HG02623 (cell line): ENCODE measurements at regions not wholly inside any gene's neighbourhood (a gene's known extent, or its start where the extent isn't known, plus 50 kb on each side); places are given as distances from the start of the nearest gene placed in this dataset.

Experiments
- ATAC-seq: cut with Tn5 transposase; IDR thresholded peaks from one replicate; pipeline ENCODE4 v1.9.1; 2021; ENCODE audit warnings: moderate library complexity; ENCODE audit not compliant: unreplicated experiment

GRCh38 chr18:75926811-75927210 lies 499.3 kb upstream of the SMIM21 start:
- no peak for ATAC-seq

GRCh38 chr18:75923169-75923568 lies 495.7 kb upstream of the SMIM21 start:
- ATAC-seq = no peak

- ATAC-seq = no peak
Observed at GRCh38 chr18:75916624-75916982, 489.1 kb upstream of the SMIM21 start.

- no peak for ATAC-seq
Observed at GRCh38 chr18:75915941-75916623, 488.6 kb upstream of the SMIM21 start.

- ATAC-seq = no peak
Observed at GRCh38 chr18:75912829-75913228, 485.3 kb upstream of the SMIM21 start.

- no peak for ATAC-seq
Observed at GRCh38 chr18:75904416-75904815, 476.9 kb upstream of the SMIM21 start.

GRCh38 chr18:75898651-75899050 lies 471.1 kb upstream of the SMIM21 start:
- no peak for ATAC-seq

GRCh38 chr18:75897386-75897785 lies 469.9 kb upstream of the SMIM21 start:
- ATAC-seq = no peak

GRCh38 chr18:75896865-75897264 lies 469.4 kb upstream of the SMIM21 start:
- ATAC-seq = no peak

GRCh38 chr18:75895135-75895534 lies 467.6 kb upstream of the SMIM21 start:
- no peak for ATAC-seq

- ATAC-seq = no peak
Observed at GRCh38 chr18:75884728-75885127, 457.2 kb upstream of the SMIM21 start.

- ATAC-seq = no peak
Observed at GRCh38 chr18:75880925-75881504, 453.5 kb upstream of the SMIM21 start.

- ATAC-seq = no peak
Observed at GRCh38 chr18:75880266-75880665, 452.8 kb upstream of the SMIM21 start.

- ATAC-seq = no peak
Observed at GRCh38 chr18:75879196-75879595, 451.7 kb upstream of the SMIM21 start.

GRCh38 chr18:75875559-75875958 lies 448.1 kb upstream of the SMIM21 start:
- no peak for ATAC-seq

- ATAC-seq = no peak
Observed at GRCh38 chr18:75874401-75875089, 447.0 kb upstream of the SMIM21 start.

GRCh38 chr18:75871596-75871995 lies 444.1 kb upstream of the SMIM21 start:
- no peak for ATAC-seq

- no peak for ATAC-seq
Observed at GRCh38 chr18:75869162-75869561, 441.7 kb upstream of the SMIM21 start.

GRCh38 chr18:75868031-75868430 lies 440.5 kb upstream of the SMIM21 start:
- no peak for ATAC-seq

GRCh38 chr18:75865639-75866038 lies 438.1 kb upstream of the SMIM21 start:
- no peak for ATAC-seq

- no peak for ATAC-seq
Observed at GRCh38 chr18:75864816-75865215, 437.3 kb upstream of the SMIM21 start.

GRCh38 chr18:75863696-75864095 lies 436.2 kb upstream of the SMIM21 start:
- no peak for ATAC-seq
